Liver (tissue), 8 donors: ENCODE measurements at regions not wholly inside any gene's neighbourhood (a gene's known extent, or its start where the extent isn't known, plus 50 kb on each side); places are given as distances from the start of the nearest gene placed in this dataset.

Experiments used
- DNase-seq: peaks from one replicate; pipeline ENCODE4 v3.0.0-alpha.2; 2017; ENCODE audit warnings: low spot score
- H3K27ac ChIP-seq, 2 donors: one replicate each; pipeline ENCODE4 v1.7.0; 2013; ENCODE audit warnings: inconsistent platforms in 2 of 2, low read length in 2 of 2, control low read depth in 1 of 2, low read depth in 1 of 2, mild to moderate bottlenecking in 1 of 2
- H3K27me3 ChIP-seq, 4 donors: one replicate each; pipeline versions ENCODE4 v1.6.1 to v1.7.0; 2013; ENCODE audit warnings: low read length in 3 of 4, inconsistent platforms in 1 of 4, mild to moderate bottlenecking in 1 of 4, moderate library complexity in 1 of 4; ENCODE audit not compliant: control insufficient read depth in 4 of 4, insufficient read depth in 4 of 4
- H3K36me3 ChIP-seq, 4 donors: one replicate each; pipeline versions ENCODE4 v1.6.1 to v1.7.0; 2013; ENCODE audit warnings: low read length in 3 of 4, mild to moderate bottlenecking in 3 of 4, low read depth in 1 of 4, moderate library complexity in 1 of 4; ENCODE audit not compliant: control insufficient read depth in 4 of 4, insufficient read depth in 3 of 4
- H3K4me1 ChIP-seq, 4 donors: one replicate each; pipeline versions ENCODE4 v1.6.1 to v1.7.0; 2013; ENCODE audit warnings: low read length in 3 of 4, mild to moderate bottlenecking in 3 of 4, moderate library complexity in 1 of 4; ENCODE audit not compliant: control insufficient read depth in 4 of 4, insufficient read depth in 4 of 4
- H3K4me3 ChIP-seq, 3 donors: one replicate each; pipeline versions ENCODE4 v1.6.1 to v1.7.0; 2013; ENCODE audit warnings: low read length in 3 of 3, control low read depth in 1 of 3, low read depth in 1 of 3, mild to moderate bottlenecking in 1 of 3
- H3K9ac ChIP-seq, 2 donors: one replicate each; pipeline ENCODE4 v1.7.0; 2013; ENCODE audit warnings: low read length in 2 of 2, mild to moderate bottlenecking in 2 of 2, moderate library complexity in 2 of 2, control low read depth in 1 of 2, low read depth in 1 of 2
- H3K9me3 ChIP-seq, 4 donors: one replicate each; pipeline versions ENCODE4 v1.6.1 to v1.7.0; 2013; ENCODE audit warnings: low read length in 3 of 4; ENCODE audit not compliant: control insufficient read depth in 4 of 4
- ATF3 ChIP-seq: IDR thresholded peaks from 2 replicates; pipeline ENCODE4 v1.6.1; 2016; ENCODE audit warnings: antibody characterized with exemption
- CTCF ChIP-seq: fragments of 150-350 bp; IDR thresholded peaks from 2 replicates; pipeline ENCODE4 v1.5.1; 2017; ENCODE audit warnings: improper control_type of control experiment, low read depth, low read length; ENCODE audit not compliant: missing input control
- EGR1 ChIP-seq, 2 donors: IDR thresholded peaks; 2 replicates each; pipeline ENCODE4 v1.6.1; 2016 to 2018; ENCODE audit warnings: antibody characterized with exemption in 2 of 2, low read depth in 2 of 2
- FOXA1 ChIP-seq: IDR thresholded peaks from 2 replicates; pipeline ENCODE4 v1.6.1; 2016; ENCODE audit warnings: antibody characterized with exemption
- FOXA2 ChIP-seq: IDR thresholded peaks from 2 replicates; pipeline ENCODE4 v1.6.1; 2016; ENCODE audit warnings: antibody characterized with exemption
- GABPA ChIP-seq, 2 donors: IDR thresholded peaks in 1 of 2; conservative IDR thresholded peaks in 1 of 2; 2 replicates each; pipeline ENCODE4 v1.6.1; 2016; ENCODE audit warnings: antibody characterized with exemption in 2 of 2, mild to moderate bottlenecking in 1 of 2, moderate library complexity in 1 of 2
- HNF4A ChIP-seq, 2 donors: conservative IDR thresholded peaks; 2 replicates each; pipeline ENCODE4 v1.6.1; 2016; ENCODE audit warnings: antibody characterized with exemption in 2 of 2, mild to moderate bottlenecking in 2 of 2
- HNF4G ChIP-seq: IDR thresholded peaks from 2 replicates; pipeline ENCODE4 v1.6.1; 2016; ENCODE audit warnings: antibody characterized with exemption
- JUND ChIP-seq, 2 donors: IDR thresholded peaks; 2 replicates each; pipeline ENCODE4 v1.6.1; 2016; ENCODE audit warnings: antibody characterized with exemption in 2 of 2
- MAX ChIP-seq: IDR thresholded peaks from 2 replicates; pipeline ENCODE4 v1.6.1; 2016; ENCODE audit warnings: antibody characterized with exemption
- NR2F2 ChIP-seq: IDR thresholded peaks from 2 replicates; pipeline ENCODE4 v1.6.1; 2016; ENCODE audit warnings: antibody characterized with exemption
- RAD21 ChIP-seq, 2 donors: IDR thresholded peaks; 2 replicates each; pipeline ENCODE4 v1.6.1; 2016; ENCODE audit warnings: antibody characterized with exemption in 2 of 2, mild to moderate bottlenecking in 2 of 2
- REST ChIP-seq: IDR thresholded peaks from 2 replicates; pipeline ENCODE4 v1.6.1; 2016; ENCODE audit warnings: antibody characterized with exemption, mild to moderate bottlenecking
- RXRA ChIP-seq, 2 donors: IDR thresholded peaks; 2 replicates each; pipeline ENCODE4 v1.6.1; 2017 to 2018; ENCODE audit warnings: antibody characterized with exemption in 2 of 2, mild to moderate bottlenecking in 1 of 2
- SP1 ChIP-seq: IDR thresholded peaks from 2 replicates; pipeline ENCODE4 v1.6.1; 2018; ENCODE audit warnings: antibody characterized with exemption, mild to moderate bottlenecking
- TAF1 ChIP-seq: conservative IDR thresholded peaks from 2 replicates; pipeline ENCODE4 v1.6.1; 2016; ENCODE audit warnings: antibody characterized with exemption, mild to moderate bottlenecking
- YY1 ChIP-seq: IDR thresholded peaks from 2 replicates; pipeline ENCODE4 v1.6.1; 2016; ENCODE audit warnings: antibody characterized with exemption, mild to moderate bottlenecking
- ZBTB33 ChIP-seq: IDR thresholded peaks from 2 replicates; pipeline ENCODE4 v1.6.1; 2016; ENCODE audit warnings: antibody characterized with exemption
- WGBS: extraction: QIAGEN DNeasy Blood & Tissue Kit; methylation state at CpG from one replicate; pipeline ENCODE4 v1.1.7; 2013; 5-methylcytosine and 5-hydroxymethylcytosine counted together
- donor health status: healthy.
- donor health status: healthy.
- donor health status: healthy.
- donor health status: healthy.
- donor health status: healthy.

DNA sequence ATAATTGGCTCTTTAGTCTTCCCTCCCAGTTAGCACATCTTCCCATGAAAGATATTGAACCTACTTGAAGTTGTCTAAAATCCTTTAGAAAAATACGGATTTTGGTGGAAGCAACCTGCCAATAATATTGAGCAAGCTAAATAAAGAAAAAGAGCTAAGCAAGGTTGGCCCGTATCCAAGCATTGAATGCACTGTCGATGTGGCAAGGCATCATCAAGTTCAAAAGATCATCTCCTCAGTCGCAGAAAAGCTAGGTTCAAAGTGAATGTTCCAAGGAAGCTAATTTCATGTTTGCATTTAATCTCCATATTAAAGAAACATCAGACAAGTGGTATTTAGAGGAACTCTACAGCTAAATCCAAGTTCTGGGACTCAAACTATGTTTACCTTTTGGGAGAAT lies 206.0 kb downstream of the MTERF1 start:
- Histone ChIP-seq H3K36me3 (no peaks in the 10 kb centered on the region), H3K4me3 (no peak overlapping the region), H3K4me1 (peaks cover 0 to 4% (median 0%) of the 10 kb centered on the region in 4 donors), H3K9me3 (no peaks in the 10 kb centered on the region), H3K27me3 (no peaks in the 10 kb centered on the region), H3K9ac (no peak overlapping the region), H3K27ac (no peak overlapping the region)
- WGBS = 13% methylated on average over 4 of the region's 4 CpGs
- no peak for TF ChIP-seq YY1
- TF ChIP-seq FOXA1 = no peak
- TF ChIP-seq CTCF = no peak
- TF ChIP-seq TAF1 = no peak
- TF ChIP-seq JUND (IDR thresholded peaks at IDR 0.05) = peak in 1 of 2 donors; percentile 17
- no peak for TF ChIP-seq HNF4G
- TF ChIP-seq MAX = no peak
- TF ChIP-seq RXRA (IDR thresholded peaks at IDR 0.05) = peak; percentile 34 to 51
- no peak for TF ChIP-seq ZBTB33
- TF ChIP-seq SP1 = peak; percentile 27
- no peak for TF ChIP-seq ATF3
- TF ChIP-seq GABPA (IDR thresholded peaks at IDR 0.05 in 1 of 2, conservative IDR thresholded peaks at IDR 0.05 in 1 of 2) = no peak
- TF ChIP-seq HNF4A (conservative IDR thresholded peaks at IDR 0.05) = peak; percentile 71 to 79
- TF ChIP-seq RAD21 (IDR thresholded peaks at IDR 0.05) = peak in 1 of 2 donors; percentile 3
- TF ChIP-seq FOXA2 = no peak
- TF ChIP-seq EGR1 (IDR thresholded peaks at IDR 0.05; ENCODE audit: low read depth in 2 of 2) = no peak
- no peak for TF ChIP-seq REST
- no peak for TF ChIP-seq NR2F2
- DNase-seq = no peak
